Activated T-cell treated with anti-CD3 and anti-CD28 coated beads, Interleukin-2, amount 50 U/mL, for 24 hours (primary cell): ENCODE measurements at regions not wholly inside any gene's neighbourhood (a gene's known extent, or its start where the extent isn't known, plus 50 kb on each side); places are given as distances from the start of the nearest gene placed in this dataset.
"Not testable (repeated sequence)": the region's sequence is repeated elsewhere in the genome, so short reads cannot be mapped to it uniquely, and the experiment has no call there.

Source experiments
- DNase-seq: peaks from one replicate; pipeline ENCODE4 v3.0.0-alpha.2; 2020
- H3K27ac Mint-ChIP-seq: 2 replicates; pipeline ENCODE4 v1.8.0; 2020; ENCODE audit warnings: mild to moderate bottlenecking, mixed read lengths
- H3K27me3 Mint-ChIP-seq: 2 replicates; pipeline ENCODE4 v1.8.0; 2020; ENCODE audit warnings: mixed read lengths
- H3K36me3 Mint-ChIP-seq: 2 replicates; pipeline ENCODE4 v1.8.0; 2020; ENCODE audit warnings: low read depth, mixed read lengths
- H3K4me1 Mint-ChIP-seq: 2 replicates; pipeline ENCODE4 v1.8.0; 2020; ENCODE audit warnings: low read depth, mixed read lengths
- H3K4me3 Mint-ChIP-seq: 2 replicates; pipeline ENCODE4 v1.8.0; 2020; ENCODE audit warnings: mild to moderate bottlenecking, moderate library complexity, mixed read lengths
- H3K9me3 Mint-ChIP-seq: 2 replicates; pipeline ENCODE4 v1.8.0; 2020; ENCODE audit warnings: mixed read lengths

DNA sequence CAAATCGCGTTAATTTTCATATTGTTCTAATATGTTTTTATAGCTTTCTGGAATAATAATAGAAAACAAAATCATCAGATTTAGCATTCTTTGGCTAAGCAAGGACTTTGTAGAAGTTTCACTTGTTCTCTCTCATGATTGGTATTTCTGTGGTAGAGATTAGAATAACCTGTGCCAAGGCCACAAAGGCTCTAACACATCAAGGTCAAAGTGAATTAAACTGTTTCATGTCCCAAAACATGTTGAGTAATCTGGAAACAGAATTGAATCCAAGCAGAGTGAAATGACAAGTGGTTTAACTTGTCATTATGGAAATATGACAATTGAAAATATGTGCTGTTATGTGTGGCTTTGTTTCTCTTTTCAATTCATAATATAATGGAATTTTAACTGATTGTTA lies 617.4 kb downstream of the CCDC85A start:
- no peaks in the 10 kb centered on the region for H3K36me3 Mint-ChIP-seq
- peaks cover 28% of the 10 kb centered on the region for H3K9me3 Mint-ChIP-seq
- DNase-seq: no peak
- H3K27me3 Mint-ChIP-seq: no peaks in the 10 kb centered on the region
- H3K4me1 Mint-ChIP-seq: no peaks in the 10 kb centered on the region
- no peak overlapping the region for H3K27ac Mint-ChIP-seq
- no peak overlapping the region for H3K4me3 Mint-ChIP-seq

DNA sequence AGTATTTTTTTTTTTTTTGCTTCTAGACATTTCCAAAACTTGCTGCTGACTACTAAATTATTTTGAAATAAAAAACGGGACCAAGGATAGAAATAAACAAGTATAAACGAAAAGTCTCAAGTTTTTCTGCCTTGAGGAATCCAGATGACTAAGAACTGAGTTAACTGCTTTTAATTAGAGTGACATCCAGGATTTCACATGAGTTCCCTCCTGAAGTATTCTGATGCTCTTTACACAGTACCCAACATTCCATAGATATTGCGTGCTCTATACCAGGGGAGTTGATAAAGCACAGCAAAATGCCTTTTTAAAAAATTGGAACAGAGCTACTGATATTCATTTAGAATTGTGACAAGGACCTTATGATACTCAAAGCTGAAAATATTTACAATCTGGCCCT lies 618.0 kb downstream of the CCDC85A start:
- no peaks in the 10 kb centered on the region for H3K27me3 Mint-ChIP-seq
- no peaks in the 10 kb centered on the region for H3K4me1 Mint-ChIP-seq
- no peaks in the 10 kb centered on the region for H3K36me3 Mint-ChIP-seq
- H3K27ac Mint-ChIP-seq: no peak overlapping the region
- DNase-seq: no peak
- peaks cover 27% of the 10 kb centered on the region for H3K9me3 Mint-ChIP-seq
- H3K4me3 Mint-ChIP-seq: no peak overlapping the region

DNA sequence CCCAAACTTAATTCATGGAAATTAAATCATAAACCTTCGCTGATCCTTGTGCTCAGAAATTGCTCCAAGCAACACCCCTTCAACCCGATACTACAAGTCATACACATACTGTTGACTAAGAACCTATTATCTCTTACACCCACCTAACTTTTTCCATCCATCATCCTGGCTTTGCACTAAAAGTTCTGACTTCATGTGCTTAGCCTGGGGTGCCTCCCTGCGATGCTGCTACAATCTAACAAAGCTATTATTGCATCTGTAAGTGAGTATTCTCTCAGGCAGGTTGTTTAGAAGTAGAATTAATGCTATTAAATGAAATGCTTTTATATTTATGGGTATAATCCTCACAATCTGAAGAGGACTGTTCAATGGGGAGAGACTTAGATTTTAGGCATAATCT lies 619.8 kb downstream of the CCDC85A start:
- Mint-ChIP-seq H3K4me1 (no peaks in the 10 kb centered on the region), H3K27ac (no peak overlapping the region), H3K27me3 (no peaks in the 10 kb centered on the region), H3K4me3 (no peak overlapping the region), H3K9me3 (peaks cover 29% of the 10 kb centered on the region), H3K36me3 (no peaks in the 10 kb centered on the region)
- no peak for DNase-seq

- Mint-ChIP-seq H3K4me3 (no peak overlapping the region), H3K36me3 (no peaks in the 10 kb centered on the region), H3K27ac (no peak overlapping the region), H3K27me3 (no peaks in the 10 kb centered on the region), H3K9me3 (peaks cover 22% of the 10 kb centered on the region), H3K4me1 (no peaks in the 10 kb centered on the region)
- no peak for DNase-seq
These were observed 623.1 kb downstream of the CCDC85A start for GRCh38 chr2:56806924-56807323.

GRCh38 chr2:56807861-56808260 lies 624.1 kb downstream of the CCDC85A start:
- Mint-ChIP-seq H3K9me3 (peaks cover 17% of the 10 kb centered on the region), H3K27ac (no peak overlapping the region), H3K4me3 (no peak overlapping the region), H3K36me3 (no peaks in the 10 kb centered on the region), H3K4me1 (no peaks in the 10 kb centered on the region), H3K27me3 (no peaks in the 10 kb centered on the region)
- no peak for DNase-seq

DNA sequence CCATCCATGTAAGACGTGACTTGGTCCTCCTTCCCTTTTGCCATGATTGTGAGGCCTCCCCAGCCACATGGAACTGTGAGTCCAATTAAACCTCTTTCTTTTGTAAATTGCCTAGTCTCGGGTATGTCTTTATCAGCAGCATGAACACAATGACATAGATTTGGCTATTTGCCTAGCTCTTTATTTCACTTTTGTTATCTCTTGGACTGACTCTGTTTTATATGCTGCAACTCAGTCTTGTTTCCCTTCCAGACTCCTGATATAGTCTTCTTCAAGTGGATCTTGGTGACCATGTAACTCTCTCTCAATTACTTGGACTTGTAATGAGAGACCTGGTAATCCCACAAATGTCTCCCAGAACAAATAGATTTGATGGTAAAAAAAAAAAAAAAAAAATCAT lies 627.6 kb downstream of the CCDC85A start:
- DNase-seq: no peak
- H3K36me3 Mint-ChIP-seq: no peaks in the 10 kb centered on the region
- H3K4me3 Mint-ChIP-seq: no peak overlapping the region
- no peaks in the 10 kb centered on the region for H3K27me3 Mint-ChIP-seq
- H3K9me3 Mint-ChIP-seq: peaks cover 13% of the 10 kb centered on the region
- no peaks in the 10 kb centered on the region for H3K4me1 Mint-ChIP-seq
- H3K27ac Mint-ChIP-seq: no peak overlapping the region

GRCh38 chr2:56812432-56812831 lies 628.6 kb downstream of the CCDC85A start:
- Mint-ChIP-seq H3K36me3 (no peaks in the 10 kb centered on the region), H3K27me3 (no peaks in the 10 kb centered on the region), H3K27ac (no peak overlapping the region), H3K4me3 (no peak overlapping the region), H3K9me3 (peaks cover 13% of the 10 kb centered on the region), H3K4me1 (no peaks in the 10 kb centered on the region)
- DNase-seq: no peak

GRCh38 chr2:56813490-56813889 lies 629.7 kb downstream of the CCDC85A start:
- Mint-ChIP-seq H3K36me3 (no peaks in the 10 kb centered on the region), H3K27me3 (no peaks in the 10 kb centered on the region), H3K27ac (no peak overlapping the region), H3K9me3 (peaks cover 12% of the 10 kb centered on the region), H3K4me1 (no peaks in the 10 kb centered on the region), H3K4me3 (no peak overlapping the region)
- DNase-seq: no peak

GRCh38 chr2:56816666-56817065 lies 632.9 kb downstream of the CCDC85A start:
- peaks cover 28% of the 10 kb centered on the region for H3K9me3 Mint-ChIP-seq

DNA sequence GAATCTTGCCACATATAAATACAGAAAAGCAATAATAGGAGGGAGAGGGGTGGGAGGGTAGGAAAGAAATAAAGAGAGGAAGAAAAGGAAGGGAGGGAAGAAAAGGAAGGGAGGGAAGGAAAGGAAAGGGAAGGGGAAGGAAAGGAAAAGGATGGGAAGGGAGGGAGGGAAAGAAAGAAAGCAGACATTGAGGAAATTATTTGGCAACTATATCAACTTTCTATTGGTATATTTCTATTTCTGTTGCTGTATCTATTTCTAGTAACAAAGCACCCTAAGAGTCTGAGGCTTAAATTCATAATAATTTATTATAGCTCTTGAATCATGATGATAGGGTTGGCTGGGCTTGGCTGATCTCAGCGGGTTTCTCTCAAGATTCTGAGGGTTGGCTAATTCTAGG lies 648.0 kb downstream of the CCDC85A start:
- Mint-ChIP-seq H3K4me3 (no peak overlapping the region), H3K36me3 (no peaks in the 10 kb centered on the region), H3K4me1 (no peaks in the 10 kb centered on the region), H3K9me3 (peaks cover 12% of the 10 kb centered on the region), H3K27me3 (no peaks in the 10 kb centered on the region), H3K27ac (no peak overlapping the region)
- no peak for DNase-seq

More at GRCh38 chr2:56816666-56817065, 632.9 kb downstream of the CCDC85A start:
- no peaks in the 10 kb centered on the region for H3K36me3 Mint-ChIP-seq
- no peaks in the 10 kb centered on the region for H3K27me3 Mint-ChIP-seq
- no peak overlapping the region for H3K4me3 Mint-ChIP-seq
- no peaks in the 10 kb centered on the region for H3K4me1 Mint-ChIP-seq
- no peak for DNase-seq
- H3K27ac Mint-ChIP-seq: no peak overlapping the region

- H3K36me3 Mint-ChIP-seq: no peaks in the 10 kb centered on the region
- no peak overlapping the region for H3K27ac Mint-ChIP-seq
- no peak for DNase-seq
- no peak overlapping the region for H3K4me3 Mint-ChIP-seq
- peaks cover 18% of the 10 kb centered on the region for H3K9me3 Mint-ChIP-seq
- H3K4me1 Mint-ChIP-seq: no peaks in the 10 kb centered on the region
- no peaks in the 10 kb centered on the region for H3K27me3 Mint-ChIP-seq
These were observed 650.9 kb downstream of the CCDC85A start for GRCh38 chr2:56834686-56835085.

DNA sequence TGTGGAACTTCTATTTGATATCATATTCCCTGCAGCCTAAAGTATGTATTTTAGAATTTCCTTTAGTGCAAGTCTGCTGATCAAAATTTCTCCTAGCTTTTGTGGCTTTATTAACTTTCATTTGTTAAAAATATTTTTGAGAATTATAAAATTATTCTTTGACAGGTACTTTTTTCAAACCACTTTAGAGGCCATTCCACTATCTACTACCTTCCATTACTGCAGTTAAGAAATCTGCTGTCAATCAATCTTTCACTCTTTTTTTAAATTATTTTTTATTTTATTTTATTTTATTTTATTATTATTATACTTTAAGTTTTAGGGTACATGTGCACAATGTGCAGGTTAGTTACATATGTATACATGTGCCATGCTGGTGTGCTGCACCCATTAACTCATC lies 656.2 kb downstream of the CCDC85A start:
- H3K4me3 Mint-ChIP-seq, H3K27ac Mint-ChIP-seq, DNase-seq, H3K4me1 Mint-ChIP-seq, H3K36me3 Mint-ChIP-seq, H3K27me3 Mint-ChIP-seq: not testable (repeated sequence)
- peaks cover 25% of the 10 kb centered on the region for H3K9me3 Mint-ChIP-seq

GRCh38 chr2:56860991-56861390 lies 677.2 kb downstream of the CCDC85A start:
- Mint-ChIP-seq H3K27me3 (no peaks in the 10 kb centered on the region), H3K36me3 (no peaks in the 10 kb centered on the region), H3K9me3 (peaks cover 28% of the 10 kb centered on the region), H3K4me1 (no peaks in the 10 kb centered on the region), H3K27ac (no peak overlapping the region), H3K4me3 (no peak overlapping the region)
- DNase-seq: no peak

DNA sequence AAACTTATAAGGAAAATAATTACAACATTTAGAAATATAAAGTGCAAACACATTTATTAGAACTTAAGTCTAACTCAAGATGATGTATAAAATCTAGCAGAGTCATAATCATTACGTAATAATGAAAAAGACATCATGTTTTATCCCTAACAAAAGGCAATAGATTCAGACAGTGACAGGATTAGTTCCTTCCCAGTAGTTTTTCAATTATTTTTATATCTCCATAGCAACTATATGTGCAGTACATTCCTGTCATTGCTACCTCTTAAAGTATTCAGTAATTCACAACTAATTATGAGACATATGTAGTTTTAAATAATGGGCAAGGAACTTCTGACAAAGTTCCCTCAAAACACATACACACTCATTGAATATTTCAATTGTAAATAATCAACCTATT lies 687.9 kb downstream of the CCDC85A start:
- Mint-ChIP-seq H3K27ac (no peak overlapping the region), H3K27me3 (no peaks in the 10 kb centered on the region), H3K36me3 (no peaks in the 10 kb centered on the region), H3K4me1 (no peaks in the 10 kb centered on the region), H3K4me3 (no peak overlapping the region), H3K9me3 (peaks cover 14% of the 10 kb centered on the region)
- DNase-seq: no peak

- no peaks in the 10 kb centered on the region for H3K4me1 Mint-ChIP-seq
- no peaks in the 10 kb centered on the region for H3K27me3 Mint-ChIP-seq
- DNase-seq: no peak
- no peak overlapping the region for H3K27ac Mint-ChIP-seq
- H3K36me3 Mint-ChIP-seq: no peaks in the 10 kb centered on the region
- no peak overlapping the region for H3K4me3 Mint-ChIP-seq
- H3K9me3 Mint-ChIP-seq: peaks cover 26% of the 10 kb centered on the region
These were observed 690.9 kb downstream of the CCDC85A start for GRCh38 chr2:56874717-56875116.

DNA sequence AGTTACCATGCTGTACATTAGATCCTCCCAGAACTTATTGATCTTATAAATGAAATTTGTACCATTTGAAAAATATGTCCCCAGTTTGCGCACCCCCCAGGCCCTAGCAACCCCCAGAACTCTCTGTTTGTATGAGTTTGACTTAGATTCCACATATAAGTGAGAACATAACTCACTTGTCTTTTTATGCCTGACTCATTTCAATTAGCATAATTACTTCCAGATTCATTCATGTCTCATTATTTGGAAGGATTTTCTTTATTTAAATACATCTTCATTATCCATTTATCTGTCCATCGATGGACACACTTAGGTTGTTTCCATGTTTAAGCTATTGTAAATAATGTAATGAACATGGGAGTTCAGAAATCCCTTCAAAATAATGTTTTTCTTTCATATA lies 705.9 kb downstream of the CCDC85A start:
- no peaks in the 10 kb centered on the region for H3K27me3 Mint-ChIP-seq
- H3K4me1 Mint-ChIP-seq: no peaks in the 10 kb centered on the region
- H3K27ac Mint-ChIP-seq: no peak overlapping the region
- no peaks in the 10 kb centered on the region for H3K36me3 Mint-ChIP-seq
- DNase-seq: no peak
- no peak overlapping the region for H3K4me3 Mint-ChIP-seq
- peaks cover 5% of the 10 kb centered on the region for H3K9me3 Mint-ChIP-seq
